Right atrium auricular region (tissue), 2 donors: ENCODE measurements at regions not wholly inside any gene's neighbourhood (a gene's known extent, or its start where the extent isn't known, plus 50 kb on each side); places are given as distances from the start of the nearest gene placed in this dataset.
"Not testable (repeated sequence)": the region's sequence is repeated elsewhere in the genome, so short reads cannot be mapped to it uniquely, and the experiment has no call there.

Experiments used
- DNase-seq: peaks from one replicate; pipeline ENCODE4 v3.0.0-alpha.2; 2019; ENCODE audit warnings: low spot score
- H3K27ac ChIP-seq, 2 donors: fragments of 200-600 bp; sonication (generic); 1 replicate in 1 of 2; 2 replicates in 1 of 2; pipeline ENCODE4 v1.5.1; 2016 to 2019
- H3K27me3 ChIP-seq, 2 donors: fragments of 200-600 bp; sonication (generic); one replicate each; pipeline versions ENCODE4 v1.5.1 to v1.6.0; 2017 to 2019
- H3K36me3 ChIP-seq: fragments of 200-600 bp; sonication (generic); one replicate; pipeline ENCODE4 v1.5.1; 2016
- H3K4me1 ChIP-seq, 2 donors: fragments of 200-600 bp; sonication (generic); one replicate each; pipeline versions ENCODE4 v1.5.1 to v1.6.0; 2017 to 2019
- H3K4me3 ChIP-seq, 2 donors: fragments of 200-600 bp; sonication (generic); 1 replicate in 1 of 2; 2 replicates in 1 of 2; pipeline ENCODE4 v1.5.1; 2017 to 2019; ENCODE audit warnings: mild to moderate bottlenecking in 1 of 2, moderate library complexity in 1 of 2
- H3K9me3 ChIP-seq, 2 donors: fragments of 200-600 bp; sonication (generic); one replicate each; pipeline ENCODE4 v1.5.1; 2019
- TF ChIP-seq, protein P1 (sequence below), 2 donors: fragments of 200-600 bp; sonication (generic); IDR thresholded peaks; one replicate each; pipeline ENCODE4 v1.5.1; 2019; ENCODE audit warnings: antibody characterized with exemption in 2 of 2

DNA sequence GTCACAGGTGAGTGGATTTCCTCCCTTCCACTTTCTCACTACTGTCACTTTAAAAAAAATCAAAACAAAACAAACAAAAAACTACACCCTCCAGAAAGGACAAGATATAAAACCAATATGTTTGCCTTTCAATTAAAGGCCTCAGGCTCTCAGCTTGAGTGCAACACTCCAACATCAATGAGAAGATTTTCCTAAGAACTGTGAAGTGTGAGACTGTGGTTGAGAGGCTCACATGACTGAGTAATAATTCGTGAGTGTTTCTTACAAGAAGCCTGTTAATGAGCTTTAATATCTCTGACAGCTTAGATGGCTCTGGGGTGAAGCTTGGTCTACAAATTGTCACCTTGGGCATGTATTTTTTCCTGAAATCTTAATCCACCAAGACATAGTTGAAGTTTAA, 216.1 kb downstream of the ETAA1 start:
- Histone ChIP-seq H3K36me3 (no peaks in the 10 kb centered on the region), H3K4me1 (no peaks in the 10 kb centered on the region), H3K4me3 (no peak overlapping the region), H3K9me3 (no peaks in the 10 kb centered on the region), H3K27me3 (no peaks in the 10 kb centered on the region), H3K27ac (no peak overlapping the region)
- no peak for DNase-seq
- TF ChIP-seq, protein P1, sequence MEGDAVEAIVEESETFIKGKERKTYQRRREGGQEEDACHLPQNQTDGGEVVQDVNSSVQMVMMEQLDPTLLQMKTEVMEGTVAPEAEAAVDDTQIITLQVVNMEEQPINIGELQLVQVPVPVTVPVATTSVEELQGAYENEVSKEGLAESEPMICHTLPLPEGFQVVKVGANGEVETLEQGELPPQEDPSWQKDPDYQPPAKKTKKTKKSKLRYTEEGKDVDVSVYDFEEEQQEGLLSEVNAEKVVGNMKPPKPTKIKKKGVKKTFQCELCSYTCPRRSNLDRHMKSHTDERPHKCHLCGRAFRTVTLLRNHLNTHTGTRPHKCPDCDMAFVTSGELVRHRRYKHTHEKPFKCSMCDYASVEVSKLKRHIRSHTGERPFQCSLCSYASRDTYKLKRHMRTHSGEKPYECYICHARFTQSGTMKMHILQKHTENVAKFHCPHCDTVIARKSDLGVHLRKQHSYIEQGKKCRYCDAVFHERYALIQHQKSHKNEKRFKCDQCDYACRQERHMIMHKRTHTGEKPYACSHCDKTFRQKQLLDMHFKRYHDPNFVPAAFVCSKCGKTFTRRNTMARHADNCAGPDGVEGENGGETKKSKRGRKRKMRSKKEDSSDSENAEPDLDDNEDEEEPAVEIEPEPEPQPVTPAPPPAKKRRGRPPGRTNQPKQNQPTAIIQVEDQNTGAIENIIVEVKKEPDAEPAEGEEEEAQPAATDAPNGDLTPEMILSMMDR (IDR thresholded peaks at IDR 0.05) = no peak

DNA sequence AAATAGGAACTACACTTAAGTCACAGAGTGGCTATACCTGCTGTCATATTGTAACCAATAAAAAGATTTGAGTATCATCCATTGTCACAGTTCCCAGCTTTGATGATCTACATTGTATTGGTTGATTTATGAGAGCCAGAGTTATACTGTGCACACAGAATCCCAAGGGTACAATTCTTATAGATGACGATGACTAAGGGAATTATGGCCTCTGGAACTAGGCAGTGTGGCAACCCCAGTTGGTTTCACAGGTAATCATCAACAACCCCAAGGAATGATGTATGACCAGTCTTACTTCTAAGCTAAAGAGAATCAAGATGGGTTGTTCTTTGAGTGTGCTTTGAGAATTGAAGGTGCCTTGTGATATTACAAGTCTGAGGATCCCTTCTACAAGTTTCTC, 217.3 kb downstream of the ETAA1 start:
- Histone ChIP-seq H3K9me3 (no peaks in the 10 kb centered on the region), H3K27ac (no peak overlapping the region), H3K4me1 (no peaks in the 10 kb centered on the region), H3K27me3 (no peaks in the 10 kb centered on the region), H3K4me3 (no peak overlapping the region), H3K36me3 (no peaks in the 10 kb centered on the region)
- TF ChIP-seq, protein P1 (IDR thresholded peaks at IDR 0.05) = no peak
- no peak for DNase-seq

DNA sequence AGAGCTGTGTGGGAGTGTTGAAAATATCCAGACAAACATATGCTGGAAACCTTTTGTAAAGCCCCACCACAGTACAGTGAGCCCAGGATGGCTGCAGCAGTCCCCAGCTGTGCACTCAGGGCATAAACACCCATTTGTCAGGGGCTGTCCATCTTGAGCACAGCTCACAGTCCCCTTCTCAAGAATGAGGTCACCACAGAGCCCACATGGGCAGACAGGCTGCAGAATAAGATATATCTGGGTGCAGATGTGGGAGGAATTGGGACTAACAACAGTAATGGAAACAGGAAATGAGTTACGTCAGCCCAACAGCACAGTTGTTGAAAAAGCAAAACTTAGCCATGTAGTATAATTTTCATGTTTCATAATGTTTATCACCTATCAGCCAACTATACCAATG, 219.6 kb downstream of the ETAA1 start:
- Histone ChIP-seq H3K4me3 (no peak overlapping the region), H3K27me3 (no peaks in the 10 kb centered on the region), H3K36me3 (no peaks in the 10 kb centered on the region), H3K27ac (no peak overlapping the region), H3K9me3 (no peaks in the 10 kb centered on the region), H3K4me1 (no peaks in the 10 kb centered on the region)
- TF ChIP-seq, protein P1 (IDR thresholded peaks at IDR 0.05) = no peak
- DNase-seq = no peak

DNA sequence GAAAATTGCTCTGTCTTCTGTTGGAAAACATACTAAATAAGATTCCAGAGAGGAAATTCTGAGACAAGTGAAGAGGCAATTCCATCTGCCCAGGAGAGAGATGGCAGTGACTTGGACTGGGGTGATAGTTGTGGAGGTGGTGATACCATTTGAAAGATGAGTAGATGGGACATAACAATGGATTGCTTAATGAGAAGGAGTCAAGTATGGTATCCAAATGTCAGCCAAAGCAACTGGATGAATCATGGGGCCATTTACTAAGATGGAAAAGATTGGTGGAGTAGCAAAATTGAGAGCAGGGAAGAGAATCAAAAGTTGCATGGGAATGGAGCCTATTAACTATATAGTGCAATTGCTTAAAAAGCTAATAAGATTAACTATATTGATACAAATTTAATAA, 222.1 kb downstream of the ETAA1 start:
- no peak for DNase-seq
- TF ChIP-seq, protein P1 (IDR thresholded peaks at IDR 0.05) = no peak
- no peaks in the 10 kb centered on the region for H3K4me1 ChIP-seq
- no peaks in the 10 kb centered on the region for H3K9me3 ChIP-seq
- H3K27ac ChIP-seq = no peak overlapping the region
- H3K27me3 ChIP-seq = no peaks in the 10 kb centered on the region
- H3K36me3 ChIP-seq = no peaks in the 10 kb centered on the region
- no peak overlapping the region for H3K4me3 ChIP-seq

DNA sequence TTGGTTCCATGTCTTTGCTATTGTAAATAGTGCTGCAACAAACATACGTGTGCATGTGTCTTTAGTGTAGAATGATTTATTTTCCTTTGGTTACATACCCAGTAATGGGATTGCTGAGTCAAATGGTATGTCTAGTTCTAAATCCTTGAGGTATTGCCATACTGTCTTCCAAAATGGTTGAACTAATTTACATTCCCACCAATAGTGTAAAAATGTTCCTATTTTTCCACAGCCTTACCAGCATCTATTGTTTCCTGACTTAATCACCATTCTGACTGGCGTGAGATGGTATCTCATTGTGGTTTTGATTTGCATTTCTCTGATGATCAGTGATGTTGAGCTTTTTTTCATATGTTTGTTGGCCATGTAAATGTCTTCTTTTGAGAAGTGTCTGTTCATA, 226.6 kb downstream of the ETAA1 start:
- not testable (repeated sequence) for DNase-seq, H3K27ac ChIP-seq, H3K36me3 ChIP-seq, H3K9me3 ChIP-seq, H3K27me3 ChIP-seq, H3K4me3 ChIP-seq, H3K4me1 ChIP-seq

DNA sequence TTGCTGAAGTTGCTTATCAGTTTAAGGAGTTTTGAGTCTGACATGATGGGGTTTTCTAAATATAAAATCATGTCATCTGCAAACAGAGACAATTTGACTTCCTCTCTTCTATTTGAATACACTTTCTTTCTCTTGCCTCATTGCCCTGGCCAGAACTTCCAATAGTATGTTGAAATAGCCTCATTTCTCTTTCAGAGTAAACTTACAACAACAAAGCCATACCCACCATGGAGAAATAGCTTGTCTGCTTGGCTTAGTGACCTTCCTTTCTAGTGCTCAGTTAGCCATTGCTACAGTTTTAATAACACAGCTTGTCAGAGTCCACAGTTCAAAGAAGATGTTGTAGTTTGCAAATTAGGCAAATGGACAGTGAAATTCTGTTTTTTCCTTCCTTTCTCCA, 228.0 kb downstream of the ETAA1 start:
- Histone ChIP-seq H3K27ac (no peak overlapping the region), H3K4me1 (no peaks in the 10 kb centered on the region), H3K9me3 (no peaks in the 10 kb centered on the region), H3K4me3 (no peak overlapping the region), H3K27me3 (no peaks in the 10 kb centered on the region), H3K36me3 (no peaks in the 10 kb centered on the region)
- no peak for DNase-seq
- TF ChIP-seq, protein P1 (IDR thresholded peaks at IDR 0.05) = no peak
